SU-DHL-6 (cell line): ENCODE measurements at regions not wholly inside any gene's neighbourhood (a gene's known extent, or its start where the extent isn't known, plus 50 kb on each side); places are given as distances from the start of the nearest gene placed in this dataset.

ENCODE experiments used
- H2AFZ ChIP-seq: fragments of 200-600 bp; sonication (generic); 2 replicates; pipeline ENCODE4 v1.6.1; 2014; ENCODE audit warnings: low read depth, mild to moderate bottlenecking, moderate library complexity, mixed read lengths, antibody characterized with exemption, low read length; ENCODE audit not compliant: severe bottlenecking
- H3F3A ChIP-seq: fragments of 200-600 bp; shearing (Covaris generic); 2 replicates; pipeline ENCODE4 v1.6.0; 2016; ENCODE audit warnings: antibody characterized with exemption, mild to moderate bottlenecking; ENCODE audit not compliant: insufficient read depth
- H3K27ac ChIP-seq: fragments of 200-600 bp; sonication (generic); 2 replicates; pipeline ENCODE4 v1.5.1; 2016; ENCODE audit warnings: low read depth, mild to moderate bottlenecking, low read length, moderate library complexity, mixed read lengths
- H3K27me3 ChIP-seq: fragments of 200-600 bp; sonication (generic), shearing (Covaris generic); 2 replicates; pipeline ENCODE4 v1.6.0; 2014; ENCODE audit warnings: mild to moderate bottlenecking, low read length
- H3K36me3 ChIP-seq: fragments of 200-600 bp; sonication (generic); 2 replicates; pipeline ENCODE4 v1.6.1; 2014; ENCODE audit warnings: mild to moderate bottlenecking, low read length, mixed read lengths
- H3K4me2 ChIP-seq: fragments of 300-600, 200-600 bp; shearing (Covaris generic), sonication (generic); 2 replicates; pipeline ENCODE4 v1.6.0; 2014; ENCODE audit warnings: low read length, low read depth, mild to moderate bottlenecking; ENCODE audit not compliant: poor library complexity, severe bottlenecking
- H3K4me3 ChIP-seq: fragments of 200-600 bp; sonication (generic); 2 replicates; pipeline ENCODE4 v1.5.1; 2014; ENCODE audit warnings: antibody characterized with exemption, low read length, mild to moderate bottlenecking, mixed read lengths; ENCODE audit not compliant: insufficient read depth, poor library complexity, severe bottlenecking
- H3K79me2 ChIP-seq: fragments of 200-600 bp; sonication (generic); 2 replicates; pipeline ENCODE4 v1.6.1; 2014; ENCODE audit warnings: mild to moderate bottlenecking, low read length, moderate library complexity; ENCODE audit not compliant: insufficient read depth
- H3K9ac ChIP-seq: fragments of 200-600 bp; sonication (generic); 2 replicates; pipeline ENCODE4 v1.7.0; 2014; ENCODE audit warnings: mild to moderate bottlenecking, low read length
- H3K9me2 ChIP-seq: fragments of 200-600 bp; sonication (generic); replicated peaks from 2 replicates; pipeline ENCODE4 v1.6.1; 2014; ENCODE audit warnings: low read length; ENCODE audit not compliant: insufficient read depth
- H3K9me3 ChIP-seq: fragments of 200-600 bp; sonication (generic); 2 replicates; pipeline ENCODE4 v1.6.1; 2014; ENCODE audit warnings: low read length, mixed read lengths; ENCODE audit not compliant: insufficient read depth
- H4K20me1 ChIP-seq: fragments of 200-600 bp; sonication (generic); 2 replicates; pipeline ENCODE4 v1.6.1; 2014; ENCODE audit warnings: low read depth, mild to moderate bottlenecking, antibody characterized with exemption, low read length, moderate library complexity, mixed read lengths
- CTCF ChIP-seq: fragments of 200-600 bp; sonication (generic); IDR thresholded peaks from one replicate; pipeline ENCODE4 v1.5.1; 2017; ENCODE audit warnings: antibody characterized with exemption, mild to moderate bottlenecking, low read length, moderate library complexity; ENCODE audit not compliant: insufficient read depth, poor library complexity, severe bottlenecking
- EZH2phosphoT487 ChIP-seq: fragments of 200-600 bp; sonication (generic), shearing (Covaris generic); conservative IDR thresholded peaks from 2 replicates; pipeline ENCODE4 v1.6.1; 2018; ENCODE audit warnings: mild to moderate bottlenecking, antibody characterized with exemption, low read length, moderate library complexity, mixed read lengths

DNA sequence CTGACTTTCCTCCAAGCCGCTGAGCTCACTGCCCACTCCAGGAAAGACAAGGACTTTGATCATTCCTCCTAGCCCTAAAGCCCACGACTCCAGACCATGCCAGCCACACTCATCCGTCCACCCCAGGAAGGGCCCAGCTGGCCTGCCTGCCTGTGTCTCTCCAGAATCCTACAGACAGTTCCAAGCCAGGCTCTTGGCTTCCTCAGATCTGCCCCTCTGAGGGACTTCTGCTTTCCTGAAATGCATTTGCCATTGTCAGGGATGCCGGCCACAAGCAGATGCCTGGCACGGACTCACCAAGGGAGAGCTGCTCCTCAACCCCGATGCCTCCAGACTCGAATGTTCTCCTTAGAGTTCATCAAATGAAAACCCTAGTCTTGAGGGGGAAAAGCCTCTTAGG lies 155.8 kb downstream of the OAT start:
- TF ChIP-seq EZH2phosphoT487: no peak
- no peak for TF ChIP-seq CTCF
- no peak overlapping the region for H2AFZ ChIP-seq

GRCh38 chr10:124262234-124262865 lies 156.4 kb downstream of the OAT start:
- Histone ChIP-seq H3K4me2 (no peak overlapping the region), H3K27ac (no peak overlapping the region), H3K79me2 (no peaks in the 10 kb centered on the region), H3K9ac (no peak overlapping the region), H3K36me3 (no peaks in the 10 kb centered on the region), H3K27me3 (no peaks in the 10 kb centered on the region), H3F3A (no peaks in the 10 kb centered on the region), H3K4me3 (no peak overlapping the region), H4K20me1 (no peaks in the 10 kb centered on the region), H3K9me3 (no peaks in the 10 kb centered on the region), H2AFZ (no peak overlapping the region), H3K9me2 (no peaks in the 10 kb centered on the region)
- no peak for TF ChIP-seq CTCF
- TF ChIP-seq EZH2phosphoT487: no peak

More for the DNA sequence above, 155.8 kb downstream of the OAT start:
- H3K79me2 ChIP-seq: no peaks in the 10 kb centered on the region
- H3K27ac ChIP-seq: no peak overlapping the region
- H3K9me2 ChIP-seq: no peaks in the 10 kb centered on the region
- no peaks in the 10 kb centered on the region for H3K36me3 ChIP-seq
- H3F3A ChIP-seq: no peaks in the 10 kb centered on the region
- H3K4me2 ChIP-seq: no peak overlapping the region
- no peak overlapping the region for H3K4me3 ChIP-seq
- no peaks in the 10 kb centered on the region for H4K20me1 ChIP-seq
- no peaks in the 10 kb centered on the region for H3K27me3 ChIP-seq
- no peak overlapping the region for H3K9ac ChIP-seq
- no peaks in the 10 kb centered on the region for H3K9me3 ChIP-seq

DNA sequence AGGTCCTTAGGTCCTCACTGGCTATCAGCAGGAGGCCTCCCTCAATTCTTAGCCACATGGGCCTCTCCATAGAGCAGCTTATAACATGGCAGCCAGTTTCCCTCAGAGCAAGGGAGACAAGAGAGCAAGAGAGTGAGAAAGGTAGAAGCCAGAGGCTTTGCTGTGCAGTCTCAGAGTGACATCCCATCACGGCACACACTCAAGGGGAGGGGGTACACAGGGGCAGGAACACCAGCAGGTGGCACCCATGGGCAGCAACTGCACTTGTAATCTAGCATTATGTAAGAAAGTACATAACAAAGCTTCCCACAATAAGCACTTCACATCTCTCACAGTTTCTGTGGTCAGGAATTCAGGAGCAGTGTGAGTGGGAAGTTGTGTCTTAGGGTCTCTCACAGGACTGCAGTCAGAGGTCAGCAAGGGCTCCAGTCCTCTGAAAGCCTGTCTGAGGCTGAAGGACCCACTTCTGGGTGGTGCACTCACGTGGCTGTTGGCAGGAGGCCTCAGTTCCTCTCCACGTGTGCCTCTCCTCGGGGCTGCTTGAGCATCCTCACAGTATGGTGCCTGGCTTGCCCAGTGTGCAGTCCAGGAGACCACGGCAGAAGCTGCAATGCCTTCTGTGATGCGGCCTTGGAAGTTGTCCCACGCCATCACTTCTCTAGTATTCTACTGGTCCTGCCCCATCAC lies 159.4 kb downstream of the OAT start:
- Histone ChIP-seq H4K20me1 (no peaks in the 10 kb centered on the region), H3K27me3 (no peaks in the 10 kb centered on the region), H3K79me2 (no peaks in the 10 kb centered on the region), H2AFZ (no peak overlapping the region), H3F3A (no peaks in the 10 kb centered on the region), H3K36me3 (no peaks in the 10 kb centered on the region), H3K9ac (no peak overlapping the region), H3K4me2 (no peak overlapping the region), H3K4me3 (no peak overlapping the region), H3K27ac (no peak overlapping the region), H3K9me2 (no peaks in the 10 kb centered on the region), H3K9me3 (no peaks in the 10 kb centered on the region)
- TF ChIP-seq CTCF (peak; percentile 22), EZH2phosphoT487 (no peak)
